CD8-positive, alpha-beta memory T cell (primary cell): ENCODE measurements at regions not wholly inside any gene's neighbourhood (a gene's known extent, or its start where the extent isn't known, plus 50 kb on each side); places are given as distances from the start of the nearest gene placed in this dataset.

Experiments used
- CTCF ChIA-PET: fragments of 350-600 bp; sonication (Branson Sonifier 250); formaldehyde crosslinking; loops from one replicate; lab custom pipeline; 2021; ENCODE audit warnings: antibody characterized with exemption; lab: Charles Lee
- POLR2A ChIA-PET: fragments of 350-600 bp; sonication (Branson Sonifier 250); formaldehyde crosslinking; loops from one replicate; lab custom pipeline; 2021; ENCODE audit warnings: antibody characterized with exemption; lab: Charles Lee
- DNase-seq, 5 donors: peaks; one replicate each; pipeline versions ENCODE4 v3.0.0 to v3.0.0-alpha.2; 2020 to 2022; ENCODE audit warnings: mixed read lengths in 1 of 5
- H3K27ac ChIP-seq: one replicate; pipeline ENCODE4 v1.7.0; 2013; ENCODE audit warnings: low read depth, mild to moderate bottlenecking, low read length, moderate library complexity
- H3K27me3 ChIP-seq: 2 replicates; pipeline ENCODE4 v1.7.0; 2013; ENCODE audit warnings: low read length, mild to moderate bottlenecking; ENCODE audit not compliant: insufficient read depth, poor library complexity, severe bottlenecking
- H3K36me3 ChIP-seq: 2 replicates; pipeline ENCODE4 v1.7.0; 2013; ENCODE audit warnings: mild to moderate bottlenecking, low read length, moderate library complexity; ENCODE audit not compliant: insufficient read depth
- H3K4me1 ChIP-seq: 2 replicates; pipeline ENCODE4 v1.7.0; 2013; ENCODE audit warnings: mild to moderate bottlenecking, low read length, moderate library complexity; ENCODE audit not compliant: insufficient read depth
- H3K4me3 ChIP-seq: 2 replicates; pipeline ENCODE4 v1.7.0; 2013; ENCODE audit warnings: mild to moderate bottlenecking, low read length
- H3K9me3 ChIP-seq: 2 replicates; pipeline ENCODE4 v1.7.0; 2013; ENCODE audit warnings: mild to moderate bottlenecking, low read length
- H3K27ac Mint-ChIP-seq, 8 donors: one replicate each; pipeline ENCODE4 v1.8.0; 2020 to 2021; ENCODE audit warnings: mixed read lengths in 8 of 8, mild to moderate bottlenecking in 6 of 8, inconsistent platforms in 3 of 8, moderate library complexity in 3 of 8
- H3K27me3 Mint-ChIP-seq, 2 donors: one replicate each; pipeline ENCODE4 v1.8.0; 2020 to 2021; ENCODE audit warnings: mixed read lengths in 2 of 2, mild to moderate bottlenecking in 1 of 2, moderate library complexity in 1 of 2
- H3K36me3 Mint-ChIP-seq, 3 donors: one replicate each; pipeline ENCODE4 v1.8.0; 2020 to 2021; ENCODE audit warnings: mixed read lengths in 3 of 3, inconsistent platforms in 1 of 3, mild to moderate bottlenecking in 1 of 3
- H3K4me1 Mint-ChIP-seq, 3 donors: one replicate each; pipeline ENCODE4 v1.8.0; 2020 to 2021; ENCODE audit warnings: mixed read lengths in 3 of 3, inconsistent platforms in 1 of 3, mild to moderate bottlenecking in 1 of 3
- H3K4me3 Mint-ChIP-seq, 7 donors: one replicate each; pipeline ENCODE4 v1.8.0; 2020 to 2021; ENCODE audit warnings: mixed read lengths in 7 of 7, mild to moderate bottlenecking in 6 of 7, moderate library complexity in 4 of 7, inconsistent platforms in 2 of 7
- H3K9me3 Mint-ChIP-seq, 5 donors: one replicate each; pipeline ENCODE4 v1.8.0; 2020 to 2022; ENCODE audit warnings: mixed read lengths in 5 of 5, mild to moderate bottlenecking in 3 of 5, moderate library complexity in 2 of 5, inconsistent platforms in 1 of 5

GRCh38 chr3:111244760-111245159, 173.1 kb downstream of the NECTIN3 start:
- no peak overlapping the region for H3K4me3 Mint-ChIP-seq
- Histone ChIP-seq H3K27ac (no peak overlapping the region), H3K4me3 (no peak overlapping the region), H3K4me1 (no peaks in the 10 kb centered on the region), H3K9me3 (no peaks in the 10 kb centered on the region), H3K36me3 (no peaks in the 10 kb centered on the region), H3K27me3 (no peaks in the 10 kb centered on the region)
- peaks cover 0 to 5% (median 0%) of the 10 kb centered on the region in 5 donors for H3K9me3 Mint-ChIP-seq
- CTCF ChIA-PET = no interaction called here
- H3K4me1 Mint-ChIP-seq = peaks cover 9 to 22% (median 14%) of the 10 kb centered on the region in 3 donors
- POLR2A ChIA-PET = no interaction called here
- DNase-seq = no peak
- peaks cover 0 to under 1% of the 10 kb centered on the region in 2 donors for H3K27me3 Mint-ChIP-seq
- H3K27ac Mint-ChIP-seq = no peak overlapping the region
- H3K36me3 Mint-ChIP-seq = peaks cover 0 to 19% (median 0%) of the 10 kb centered on the region in 3 donors

GRCh38 chr3:111246967-111247760, 175.5 kb downstream of the NECTIN3 start:
- H3K9me3 Mint-ChIP-seq = peaks cover 0 to 3% (median 0%) of the 10 kb centered on the region in 5 donors
- H3K27ac Mint-ChIP-seq = peak overlapping the region in 1 of 8 donors; percentile 29
- DNase-seq = no peak
- Histone ChIP-seq H3K4me3 (no peak overlapping the region), H3K36me3 (no peaks in the 10 kb centered on the region), H3K27ac (no peak overlapping the region), H3K27me3 (no peaks in the 10 kb centered on the region), H3K9me3 (no peaks in the 10 kb centered on the region), H3K4me1 (no peaks in the 10 kb centered on the region)
- H3K4me1 Mint-ChIP-seq = peaks cover 6 to 14% (median 11%) of the 10 kb centered on the region in 3 donors
- peaks cover 0 to 19% (median 0%) of the 10 kb centered on the region in 3 donors for H3K36me3 Mint-ChIP-seq
- ChIA-PET CTCF (no interaction called here), POLR2A (no interaction called here)
- peaks cover 0 to 2% of the 10 kb centered on the region in 2 donors for H3K27me3 Mint-ChIP-seq
- no peak overlapping the region for H3K4me3 Mint-ChIP-seq

GRCh38 chr3:111248406-111248805, 176.8 kb downstream of the NECTIN3 start:
- Histone ChIP-seq H3K4me3 (no peak overlapping the region), H3K27me3 (no peaks in the 10 kb centered on the region), H3K9me3 (no peaks in the 10 kb centered on the region), H3K4me1 (no peaks in the 10 kb centered on the region), H3K27ac (no peak overlapping the region), H3K36me3 (no peaks in the 10 kb centered on the region)
- Mint-ChIP-seq H3K27me3 (peaks cover 0 to 2% of the 10 kb centered on the region in 2 donors), H3K4me1 (peaks cover 12 to 24% (median 21%) of the 10 kb centered on the region in 3 donors), H3K9me3 (peaks cover 0 to 3% (median 0%) of the 10 kb centered on the region in 5 donors), H3K36me3 (peaks cover 0 to 19% (median 0%) of the 10 kb centered on the region in 3 donors), H3K27ac (no peak overlapping the region), H3K4me3 (no peak overlapping the region)
- POLR2A ChIA-PET = no interaction called here
- CTCF ChIA-PET = no interaction called here
- no peak for DNase-seq

- no peaks in the 10 kb centered on the region for H3K9me3 ChIP-seq
- H3K4me1 ChIP-seq = no peaks in the 10 kb centered on the region
- H3K27me3 Mint-ChIP-seq = peaks cover 0 to 2% of the 10 kb centered on the region in 2 donors
- ChIA-PET POLR2A (interaction anchor here (0.6 kb wide), 1 partner anchor 442 kb away, joined by 3 read pairs; no protein-coding TSS in a partner anchor), CTCF (no interaction called here)
- H3K27me3 ChIP-seq = no peaks in the 10 kb centered on the region
- no peak overlapping the region for H3K4me3 ChIP-seq
- H3K36me3 Mint-ChIP-seq = peaks cover 0 to 13% (median 0%) of the 10 kb centered on the region in 3 donors
- no peak overlapping the region for H3K4me3 Mint-ChIP-seq
- H3K9me3 Mint-ChIP-seq = no peaks in the 10 kb centered on the region
- H3K36me3 ChIP-seq = no peaks in the 10 kb centered on the region
- H3K27ac ChIP-seq = no peak overlapping the region
- no peak for DNase-seq
- peaks cover 20 to 35% (median 31%) of the 10 kb centered on the region in 3 donors for H3K4me1 Mint-ChIP-seq
- no peak overlapping the region for H3K27ac Mint-ChIP-seq
Measured at GRCh38 chr3:111249421-111249820, 177.8 kb downstream of the NECTIN3 start.

GRCh38 chr3:111252779-111253178, 181.2 kb downstream of the NECTIN3 start:
- Mint-ChIP-seq H3K9me3 (no peaks in the 10 kb centered on the region), H3K4me1 (peaks cover 14 to 27% (median 21%) of the 10 kb centered on the region in 3 donors), H3K36me3 (peaks cover 0 to 7% (median 0%) of the 10 kb centered on the region in 3 donors), H3K27me3 (peaks cover 0 to 2% of the 10 kb centered on the region in 2 donors), H3K4me3 (no peak overlapping the region), H3K27ac (peak overlapping the region in 3 of 8 donors; percentile 20 to 48 (median 21))
- no peak overlapping the region for H3K4me3 ChIP-seq
- ChIA-PET POLR2A (no interaction called here), CTCF (interaction anchor here (0.7 to 1.7 kb wide), 4 partner anchors 11 to 178 kb away, joined by 3 to 4 read pairs (median 3); no protein-coding TSS in a partner anchor)
- H3K36me3 ChIP-seq = no peaks in the 10 kb centered on the region
- no peaks in the 10 kb centered on the region for H3K27me3 ChIP-seq
- no peak overlapping the region for H3K27ac ChIP-seq
- H3K9me3 ChIP-seq = no peaks in the 10 kb centered on the region
- H3K4me1 ChIP-seq = no peaks in the 10 kb centered on the region
- DNase-seq = no peak

- POLR2A ChIA-PET = no interaction called here
- no peaks in the 10 kb centered on the region for H3K4me1 ChIP-seq
- H3K9me3 Mint-ChIP-seq = no peaks in the 10 kb centered on the region
- H3K36me3 Mint-ChIP-seq = peaks cover 0 to 5% (median 0%) of the 10 kb centered on the region in 3 donors
- H3K4me3 Mint-ChIP-seq = no peak overlapping the region
- CTCF ChIA-PET = interaction anchor here (1.0 kb wide), 1 partner anchor 12 kb away, joined by 3 read pairs; no protein-coding TSS in a partner anchor
- no peak overlapping the region for H3K27ac ChIP-seq
- H3K27me3 Mint-ChIP-seq = peaks cover 0 to 2% of the 10 kb centered on the region in 2 donors
- DNase-seq = no peak
- H3K27ac Mint-ChIP-seq = peak overlapping the region in 2 of 8 donors; percentile 17 to 19
- no peaks in the 10 kb centered on the region for H3K36me3 ChIP-seq
- H3K9me3 ChIP-seq = no peaks in the 10 kb centered on the region
- no peak overlapping the region for H3K4me3 ChIP-seq
- no peaks in the 10 kb centered on the region for H3K27me3 ChIP-seq
- peaks cover 14 to 23% (median 21%) of the 10 kb centered on the region in 3 donors for H3K4me1 Mint-ChIP-seq
Measured at GRCh38 chr3:111253733-111254132, 182.1 kb downstream of the NECTIN3 start.

- Mint-ChIP-seq H3K27ac (no peak overlapping the region), H3K9me3 (peaks cover 0 to 21% (median 0%) of the 10 kb centered on the region in 5 donors), H3K4me3 (no peak overlapping the region), H3K4me1 (peaks cover 8 to 15% (median 10%) of the 10 kb centered on the region in 3 donors), H3K27me3 (no peaks in the 10 kb centered on the region), H3K36me3 (peaks cover 0 to 17% (median 2%) of the 10 kb centered on the region in 3 donors)
- Histone ChIP-seq H3K4me3 (no peak overlapping the region), H3K36me3 (no peaks in the 10 kb centered on the region), H3K9me3 (no peaks in the 10 kb centered on the region), H3K27me3 (no peaks in the 10 kb centered on the region), H3K4me1 (no peaks in the 10 kb centered on the region), H3K27ac (no peak overlapping the region)
- DNase-seq = no peak
- ChIA-PET POLR2A (no interaction called here), CTCF (no interaction called here)
Measured at GRCh38 chr3:111260878-111261277, 189.3 kb downstream of the NECTIN3 start.

- H3K9me3 Mint-ChIP-seq = no peaks in the 10 kb centered on the region
- no peak for DNase-seq
- H3K36me3 ChIP-seq = no peaks in the 10 kb centered on the region
- POLR2A ChIA-PET = no interaction called here
- H3K4me3 ChIP-seq = no peak overlapping the region
- H3K36me3 Mint-ChIP-seq = peaks cover 0 to 4% (median 0%) of the 10 kb centered on the region in 3 donors
- no peaks in the 10 kb centered on the region for H3K4me1 ChIP-seq
- no peak overlapping the region for H3K27ac Mint-ChIP-seq
- H3K27me3 Mint-ChIP-seq = peaks cover 0 to under 1% of the 10 kb centered on the region in 2 donors
- no peaks in the 10 kb centered on the region for H3K27me3 ChIP-seq
- H3K27ac ChIP-seq = no peak overlapping the region
- no peak overlapping the region for H3K4me3 Mint-ChIP-seq
- CTCF ChIA-PET = no interaction called here
- H3K9me3 ChIP-seq = no peaks in the 10 kb centered on the region
- H3K4me1 Mint-ChIP-seq = no peaks in the 10 kb centered on the region
Measured at GRCh38 chr3:111269777-111270176, 198.2 kb downstream of the NECTIN3 start.
